ENCODE measurements at regions not wholly inside any gene's neighbourhood (a gene's known extent, or its start where the extent isn't known, plus 50 kb on each side); places are given as distances from the start of the nearest gene placed in this dataset.
"Not testable (repeated sequence)": the region's sequence is repeated elsewhere in the genome, so short reads cannot be mapped to it uniquely, and the experiment has no call there.

DNA sequence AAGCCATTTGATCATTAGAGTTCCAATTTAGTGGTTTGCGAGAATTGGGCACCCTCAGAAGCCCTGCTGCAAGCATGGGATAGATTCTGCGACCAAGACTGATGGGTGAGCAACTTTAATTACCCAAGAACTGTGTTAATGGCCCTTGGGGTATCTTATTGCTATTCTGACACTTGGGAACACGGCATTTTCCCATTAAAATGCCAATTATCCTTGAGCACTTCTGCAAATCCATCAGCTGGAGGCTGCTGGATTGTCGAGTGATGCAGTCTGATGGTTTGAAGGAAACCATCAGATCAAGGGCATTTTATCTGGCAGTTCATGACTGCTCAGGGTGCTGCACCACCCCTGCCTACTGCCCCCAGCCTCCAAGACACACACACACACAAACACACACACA is 183.6 kb upstream of the PROK2 start:
- DNase-seq (ENCODE audit: low spot score): no peak

DNA sequence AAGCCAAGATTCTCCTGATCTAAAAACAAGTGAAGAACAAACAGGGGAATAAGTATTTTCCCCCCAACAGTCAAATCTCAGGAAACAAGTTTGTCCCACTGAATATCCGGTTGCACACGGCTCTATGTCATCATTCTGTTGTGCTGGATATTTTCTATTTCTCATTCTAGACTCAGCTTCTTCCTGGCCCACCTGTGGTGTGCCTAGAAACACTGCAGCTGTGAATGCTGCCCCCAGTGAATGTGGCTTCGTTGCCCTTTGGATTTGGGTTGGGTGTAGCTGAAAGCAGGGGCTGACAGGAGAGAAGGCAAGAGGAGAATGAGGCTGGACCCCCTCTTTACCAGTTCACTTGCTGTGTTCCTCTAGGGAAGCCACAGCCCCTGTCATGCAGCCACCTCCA is 181.2 kb upstream of the PROK2 start:
- DNase-seq (ENCODE audit: low spot score): no peak

DNA sequence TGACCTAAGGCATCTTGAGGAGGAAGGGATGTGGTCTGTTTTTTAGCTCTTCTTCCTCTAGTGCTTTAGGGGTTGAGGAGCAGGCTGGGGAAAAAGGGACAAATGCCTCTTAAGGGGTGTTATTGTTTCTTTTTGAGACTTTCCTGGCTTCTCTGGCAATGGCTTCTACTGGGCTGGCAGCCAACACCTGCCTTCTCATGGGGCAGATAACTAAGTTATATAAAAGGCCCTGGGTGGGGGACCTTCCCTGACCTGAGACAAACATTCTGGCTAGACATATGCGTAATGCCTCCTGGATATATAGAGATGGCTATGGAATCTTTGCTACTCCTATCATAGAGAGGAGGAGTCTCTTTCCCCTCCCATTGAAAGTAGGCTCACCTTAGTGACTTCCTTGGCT is 179.2 kb upstream of the PROK2 start:
- DNase-seq (ENCODE audit: low spot score): no peak

DNA sequence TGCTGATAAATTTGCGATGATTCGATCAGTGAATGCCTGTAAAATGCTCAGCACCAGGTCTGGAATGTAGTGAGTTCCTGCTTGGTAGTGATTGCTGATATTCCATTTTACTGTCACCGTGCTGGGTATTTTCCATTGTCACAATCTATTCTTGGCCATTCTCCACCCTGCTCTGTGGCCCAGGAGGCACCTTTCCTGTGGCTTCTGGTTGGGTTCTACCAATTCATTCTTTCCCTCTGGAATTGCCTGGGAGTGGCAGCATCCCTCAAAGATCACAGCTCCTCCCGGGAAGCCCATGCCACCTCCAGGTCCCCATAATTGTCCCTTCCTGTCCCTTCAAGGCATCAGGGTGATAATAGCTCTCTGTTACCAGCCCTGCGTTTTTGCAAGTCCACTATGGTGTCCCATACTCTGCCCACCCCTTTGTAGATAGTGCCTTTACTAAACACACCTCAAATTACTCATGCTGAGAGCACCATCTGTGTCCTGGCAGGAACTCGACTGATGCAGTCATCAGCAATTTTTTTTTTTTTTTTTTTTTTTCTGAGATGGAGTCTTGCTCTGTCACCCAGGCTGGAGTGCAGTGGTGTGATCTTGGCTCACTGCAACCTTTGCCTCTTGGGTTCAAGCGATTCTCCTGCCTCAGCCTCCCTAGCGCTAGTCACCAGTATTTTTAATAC is 177.8 kb upstream of the PROK2 start:
- DNase-seq (ENCODE audit: low spot score): no peak

DNA sequence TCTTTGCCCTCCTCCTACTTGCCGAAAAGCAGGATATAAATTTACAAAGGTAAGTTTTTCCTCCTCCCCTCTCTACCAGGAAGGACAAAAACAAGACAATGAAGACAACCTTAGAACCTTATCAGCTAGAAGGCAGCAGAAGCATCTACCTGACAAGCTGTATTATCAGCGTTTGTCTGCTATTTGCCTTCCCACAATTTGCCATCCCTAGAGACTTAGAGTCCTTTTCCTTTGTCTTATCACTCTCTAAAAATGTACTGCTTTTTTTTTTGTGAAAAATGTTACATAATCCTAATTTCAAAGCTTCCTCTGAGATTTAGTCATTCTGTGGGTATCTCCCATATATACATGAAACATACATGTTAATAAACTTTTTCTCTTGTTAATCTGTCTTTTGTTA is 176.9 kb upstream of the PROK2 start:
- DNase-seq (ENCODE audit: low spot score): no peak

DNA sequence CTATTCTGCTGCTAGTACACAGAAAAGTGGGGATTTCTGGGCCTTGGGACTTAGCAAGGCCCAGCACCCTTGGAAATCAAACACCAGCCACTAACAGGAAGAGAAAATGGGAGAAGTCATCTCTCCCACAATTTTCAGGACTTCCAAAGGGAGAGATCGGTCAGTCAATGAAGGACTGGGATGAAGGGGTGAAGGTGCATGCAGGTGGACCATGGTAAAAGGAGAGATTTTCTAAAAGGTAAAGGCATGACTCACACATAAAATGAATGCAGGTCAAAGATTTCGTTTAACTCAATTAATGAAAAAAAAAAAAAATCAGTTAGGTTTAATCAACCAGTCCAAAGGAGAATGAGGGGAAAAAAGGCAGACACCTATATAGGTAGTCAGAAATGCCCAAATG is 176.4 kb upstream of the PROK2 start:
- no peak for DNase-seq (ENCODE audit: low spot score)

DNA sequence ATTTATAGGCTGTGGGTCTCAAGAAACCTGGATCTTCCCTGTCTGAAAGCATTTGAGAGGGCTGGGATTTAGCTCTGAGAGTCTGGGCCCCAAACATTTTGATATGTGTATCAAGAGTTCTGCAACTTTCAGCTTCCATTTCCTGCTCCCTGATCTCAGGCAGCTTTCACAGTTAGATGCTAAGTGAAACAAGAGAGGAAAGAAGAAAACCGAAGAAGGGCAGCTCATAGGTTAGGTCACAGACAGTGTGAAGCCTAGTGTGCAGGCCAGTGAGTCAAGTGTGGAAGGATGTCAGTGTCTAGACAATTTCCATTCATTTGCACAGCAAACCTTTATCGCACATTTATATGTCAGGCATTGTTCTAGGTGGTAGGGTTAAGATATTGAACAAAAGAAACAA is 173.6 kb upstream of the PROK2 start:
- no peak for DNase-seq (ENCODE audit: low spot score)

DNA sequence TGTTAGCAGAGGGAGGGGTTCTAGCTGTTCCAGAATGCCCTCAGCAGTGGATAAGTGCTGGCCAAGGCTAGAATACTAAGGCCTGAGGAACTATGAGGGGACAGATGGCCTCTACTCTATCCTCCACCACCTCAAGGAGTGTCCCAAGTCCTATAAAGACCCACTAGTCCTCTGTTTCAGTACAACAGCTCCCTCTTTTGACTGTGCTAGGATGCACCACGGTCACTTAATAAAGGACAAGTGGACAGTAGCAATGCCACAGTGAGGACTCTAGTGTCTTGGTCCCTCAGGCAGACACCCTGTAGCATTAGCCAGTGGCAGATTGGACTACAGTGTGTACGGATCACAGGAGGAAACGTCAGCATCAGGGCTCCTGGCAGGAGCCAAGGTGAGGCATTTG is 171.8 kb upstream of the PROK2 start:
- DNase-seq (ENCODE audit: low spot score): peak; percentile 36

DNA sequence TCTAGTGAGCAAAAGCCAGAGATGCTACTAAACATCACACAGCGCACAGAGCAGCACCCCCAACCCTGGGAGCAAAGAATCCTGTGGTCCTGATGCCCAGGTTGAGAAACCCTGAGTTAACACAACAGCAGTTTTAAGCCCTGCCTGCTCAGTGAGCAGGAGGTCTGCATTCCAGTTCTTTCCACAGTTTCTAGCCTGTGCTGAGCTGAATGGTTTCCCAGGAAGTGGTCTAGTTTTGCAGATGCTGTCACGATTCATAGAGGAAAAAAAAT is 171.1 kb upstream of the PROK2 start:
- DNase-seq (ENCODE audit: low spot score): no peak

DNA sequence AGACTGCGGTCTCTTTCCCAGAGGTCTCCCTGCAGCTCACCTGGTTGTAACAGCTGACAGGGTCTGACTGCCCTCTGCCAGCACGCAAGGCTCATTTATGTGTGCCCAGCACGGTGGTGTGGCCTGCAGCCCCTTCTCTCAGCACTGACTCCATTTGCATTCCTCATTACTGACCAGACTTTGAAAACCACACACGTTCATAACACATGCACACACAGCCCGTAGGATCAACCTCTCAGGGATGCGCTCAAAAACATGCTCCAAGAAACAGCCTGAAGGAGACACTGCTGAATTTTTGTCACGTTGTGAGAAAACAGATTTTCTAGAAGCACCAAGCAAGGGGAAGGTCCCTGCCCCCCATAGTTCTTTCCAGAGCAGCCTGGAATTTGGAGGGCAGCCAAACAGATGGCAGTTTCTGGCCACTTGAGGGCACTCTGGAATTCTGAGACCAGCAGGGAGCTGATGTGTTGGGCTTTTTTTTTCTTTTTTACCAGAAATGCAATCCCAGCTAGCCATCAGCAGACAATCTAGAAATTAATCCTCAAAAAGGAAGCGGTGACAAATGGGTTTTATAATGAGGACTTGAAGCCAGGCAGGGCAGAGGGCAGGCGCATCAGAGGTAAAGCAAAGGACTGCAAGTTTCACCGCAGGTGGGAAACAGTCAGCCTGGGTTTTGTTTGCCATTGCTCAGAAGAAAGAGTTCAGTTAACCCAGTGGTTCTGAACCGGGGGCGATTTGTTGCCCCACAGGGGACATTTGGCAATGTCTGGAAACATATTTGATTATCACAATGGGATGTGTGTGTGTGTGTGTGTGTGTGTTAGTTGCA is 170.5 kb upstream of the PROK2 start:
- DNase-seq (ENCODE audit: low spot score): peak; percentile 92

DNA sequence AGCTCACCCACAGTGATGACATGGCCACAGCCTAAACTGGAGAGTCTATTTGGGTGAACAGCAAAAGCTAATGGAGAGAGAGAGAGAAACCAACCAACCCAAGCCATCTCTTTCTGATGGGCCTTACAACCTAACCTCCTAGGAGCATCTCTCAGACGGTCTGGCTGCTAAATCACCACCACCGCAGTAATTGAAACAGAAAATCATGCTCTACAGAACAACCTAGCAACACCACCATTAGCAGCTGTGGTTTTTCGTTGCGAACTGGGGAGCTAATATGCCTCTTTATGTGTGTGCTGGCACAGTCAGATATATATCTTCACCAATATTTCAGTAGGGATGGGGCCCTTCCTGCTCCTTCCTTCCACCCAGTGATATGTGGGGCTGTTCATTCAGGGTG is 166.9 kb upstream of the PROK2 start:
- DNase-seq (ENCODE audit: low spot score): no peak

DNA sequence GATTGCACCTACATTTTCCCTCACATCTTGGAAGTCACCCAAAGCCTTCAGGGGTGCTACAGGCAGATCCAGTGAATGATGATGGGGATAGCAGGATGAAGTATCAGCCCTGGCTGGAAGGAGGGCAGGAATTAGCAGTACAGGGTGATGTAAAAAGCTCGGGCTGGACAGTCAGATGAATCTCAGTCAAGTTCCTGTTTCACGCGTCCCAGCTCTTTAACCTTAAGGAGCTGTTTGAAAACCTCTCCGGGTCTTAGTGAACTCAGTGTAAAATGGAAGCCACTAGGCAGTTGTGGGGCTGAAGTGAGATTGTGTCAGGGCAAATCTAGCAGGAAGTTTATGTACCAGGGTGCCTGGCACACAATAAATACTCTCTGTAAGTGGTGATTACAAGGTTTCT is 166.4 kb upstream of the PROK2 start:
- DNase-seq (ENCODE audit: low spot score): no peak

DNA sequence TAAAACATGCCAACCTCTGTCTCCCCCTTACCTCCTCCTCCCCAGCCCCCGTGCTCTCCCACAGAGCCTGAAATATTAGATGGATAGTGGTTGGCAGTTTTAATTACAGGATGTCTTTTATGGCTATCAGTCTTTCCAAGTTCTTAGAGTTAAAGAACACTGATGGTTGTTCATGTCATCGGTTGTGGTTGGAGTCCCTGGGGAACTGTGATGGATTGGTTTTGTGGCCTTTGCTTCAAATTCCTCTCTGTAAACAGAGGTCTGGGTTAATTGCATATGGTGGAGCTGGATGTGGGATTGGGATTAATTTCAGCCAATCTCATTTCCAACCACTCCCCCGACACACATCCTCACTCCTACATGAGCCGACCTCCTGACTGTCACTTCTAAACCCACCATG is 164.5 kb upstream of the PROK2 start:
- DNase-seq (ENCODE audit: low spot score): no peak

DNA sequence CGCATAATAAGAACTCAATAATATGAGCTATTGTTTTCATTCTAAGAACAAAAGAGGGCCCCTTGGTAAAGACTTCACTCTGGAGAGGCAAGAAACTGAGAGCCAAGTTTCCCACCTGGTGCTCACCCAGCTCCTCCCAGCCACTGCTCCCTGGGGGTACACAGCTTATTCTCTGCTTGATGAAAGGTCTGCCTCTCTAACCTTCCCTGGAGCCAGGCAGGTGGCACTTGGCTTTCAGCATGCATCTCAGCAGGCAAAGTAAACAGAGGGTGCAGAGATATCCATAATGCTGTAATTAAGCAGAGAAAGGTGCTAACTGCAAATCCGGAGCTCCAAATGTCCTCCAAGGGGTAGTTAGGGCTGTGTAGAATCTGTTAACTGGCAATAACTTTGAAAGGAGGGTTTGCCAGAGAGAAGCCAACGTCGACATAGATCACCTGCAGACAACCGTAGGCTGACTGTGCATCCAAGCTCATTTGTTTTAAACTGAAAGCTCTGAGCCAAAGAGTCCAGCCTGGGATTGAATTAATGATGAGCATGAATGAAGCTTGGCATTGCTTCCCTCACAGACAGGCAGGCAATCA is 159.6 kb upstream of the PROK2 start:
- DNase-seq (ENCODE audit: low spot score): no peak

DNA sequence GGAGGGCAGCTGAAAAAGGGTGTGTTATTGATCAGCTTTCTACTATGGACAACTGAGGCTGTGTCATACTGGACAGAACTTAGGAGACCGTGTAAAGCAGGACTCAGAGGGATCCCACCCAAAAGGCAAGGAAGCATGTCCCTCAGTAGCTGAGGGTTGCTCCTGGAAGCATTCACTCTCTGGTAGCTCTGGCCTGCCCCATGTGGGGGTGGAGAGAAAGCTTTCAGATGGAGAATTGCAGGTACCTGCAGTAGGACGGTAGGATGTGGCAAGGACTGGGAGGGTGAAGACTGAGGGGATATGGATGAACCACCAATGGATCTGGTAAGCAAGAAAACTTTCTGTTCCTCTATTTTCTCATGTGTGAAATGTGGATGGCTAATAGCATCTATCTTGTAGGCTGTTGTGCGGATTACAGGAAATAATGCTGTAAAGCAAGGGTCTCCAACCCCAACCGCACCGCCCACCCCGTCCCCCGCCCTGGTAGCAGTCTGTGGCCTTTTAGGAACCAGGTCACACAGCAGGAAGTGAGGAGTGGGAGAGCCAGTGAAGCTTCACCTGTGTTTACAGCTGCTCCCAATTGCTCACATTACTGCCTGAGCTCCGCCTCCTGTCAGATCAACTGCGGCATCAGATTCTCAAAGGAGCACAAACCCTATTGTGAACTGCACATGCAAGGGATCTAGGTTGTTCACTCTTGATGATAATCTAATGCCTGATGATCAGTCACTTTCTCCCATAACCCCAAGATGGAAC is 157.7 kb upstream of the PROK2 start:
- DNase-seq (ENCODE audit: low spot score): no peak

DNA sequence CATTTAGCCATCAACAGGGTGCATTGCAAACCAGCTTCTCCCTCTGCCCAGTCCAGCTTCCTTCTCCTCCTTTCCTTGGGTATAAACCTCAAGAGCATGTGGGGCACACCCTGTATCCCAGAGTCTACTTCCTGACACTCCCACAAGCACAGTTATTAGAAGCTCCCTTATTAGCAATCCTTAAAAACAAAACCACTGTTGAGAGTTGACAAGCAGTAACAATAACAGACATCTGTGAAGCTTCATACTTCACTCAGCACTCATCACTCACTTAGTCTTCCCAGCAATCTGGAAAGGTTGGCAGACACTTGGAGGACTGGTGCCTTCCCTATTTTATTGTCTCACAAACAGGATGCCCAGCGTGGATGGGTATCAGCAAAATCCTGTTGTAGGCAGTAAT is 155.5 kb upstream of the PROK2 start:
- no peak for DNase-seq (ENCODE audit: low spot score)

DNA sequence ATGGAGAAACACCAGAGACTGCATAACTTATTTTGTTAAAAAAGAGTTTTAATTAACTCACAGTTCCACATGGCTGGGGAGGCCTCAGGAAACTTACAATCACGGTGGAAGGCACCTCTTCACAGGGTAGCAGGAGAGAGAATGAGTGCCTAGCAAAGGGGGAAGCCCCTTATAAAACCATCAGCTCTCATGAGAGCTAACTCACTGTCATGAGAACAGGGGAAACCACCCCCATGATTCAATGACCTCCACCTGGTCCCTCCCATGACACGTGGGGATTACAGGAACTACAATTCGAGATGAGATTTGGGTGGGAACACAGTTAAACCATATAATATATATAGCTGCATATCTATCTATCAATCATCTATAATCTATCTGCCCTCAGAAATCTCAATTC is 153.1 kb upstream of the PROK2 start:
- not testable (repeated sequence) for DNase-seq (ENCODE audit: low spot score)

DNA sequence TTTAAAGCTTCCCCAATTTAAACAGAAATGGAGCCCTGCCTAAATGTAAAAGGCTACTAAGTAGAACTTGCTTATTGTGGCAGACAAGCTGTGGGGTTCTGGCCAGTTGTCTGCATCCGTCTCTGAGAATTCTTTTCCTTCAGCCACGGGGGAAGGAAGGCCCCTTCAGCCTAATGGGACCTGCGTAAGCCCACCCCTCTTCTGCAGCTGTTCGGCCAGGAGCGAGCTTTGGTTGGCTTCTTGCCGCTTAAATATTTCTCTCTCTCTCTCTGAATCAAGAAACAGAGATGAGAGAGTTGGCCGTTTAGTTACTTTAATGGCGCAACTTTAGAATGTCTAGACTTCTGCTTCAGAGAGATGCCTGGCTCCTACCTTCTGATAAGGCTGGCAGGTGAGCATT is 151.7 kb upstream of the PROK2 start:
- DNase-seq (ENCODE audit: low spot score): no peak

DNA sequence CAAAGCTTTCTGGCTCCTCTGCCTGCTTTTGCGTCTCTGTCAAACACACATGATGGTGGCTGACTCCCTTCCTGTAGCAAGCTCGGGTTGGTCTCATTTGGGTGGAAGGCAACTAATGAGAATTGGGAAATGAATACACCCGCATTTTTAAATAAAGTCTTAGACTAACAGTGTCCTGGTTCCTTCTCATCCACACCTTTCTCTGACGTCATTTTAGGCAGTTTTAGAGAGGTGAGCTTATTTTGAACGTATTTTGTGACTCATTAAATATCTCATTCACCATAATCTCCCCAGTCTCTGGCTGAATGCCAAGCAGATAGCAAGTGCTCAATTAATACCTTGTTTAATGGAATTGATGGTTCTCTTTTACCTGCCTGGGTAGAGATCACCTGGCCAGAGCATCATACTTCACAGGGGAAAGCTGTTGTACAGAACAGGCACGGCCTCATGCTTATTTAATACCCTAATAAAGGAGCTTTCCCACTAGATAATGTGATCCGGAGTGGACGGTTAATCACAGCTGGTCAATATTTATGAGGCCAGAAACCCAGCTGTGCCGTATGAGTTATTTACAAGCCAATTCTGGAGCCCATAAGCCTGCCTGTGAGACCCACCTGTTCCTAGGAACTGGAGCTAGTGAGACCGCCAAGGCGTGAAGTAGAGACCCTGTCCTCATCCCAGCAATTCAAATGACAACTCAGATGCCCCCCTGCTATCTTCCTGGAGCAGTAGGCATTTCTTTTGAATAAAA is 149.7 kb upstream of the PROK2 start:
- no peak for DNase-seq (ENCODE audit: low spot score)

DNA sequence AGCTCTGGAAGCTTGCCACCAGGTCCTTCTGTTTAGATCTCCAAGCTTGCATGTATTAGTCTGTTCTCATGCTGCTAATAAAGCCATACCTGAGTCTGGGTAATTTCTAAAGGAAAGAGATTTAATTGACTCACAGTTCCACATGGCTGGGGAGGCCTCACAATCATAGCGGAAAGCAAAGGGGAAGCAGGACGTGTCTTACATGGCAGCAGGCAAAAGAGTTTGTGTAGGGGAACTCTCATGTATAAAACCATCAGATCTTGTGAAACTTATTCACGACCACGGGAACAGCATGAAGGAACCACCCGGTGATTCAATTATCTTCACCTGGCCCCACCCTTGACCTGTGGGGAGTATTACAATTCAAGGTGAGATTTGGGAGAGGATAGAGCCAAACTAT is 147.0 kb upstream of the PROK2 start:
- DNase-seq (ENCODE audit: low spot score): no peak

DNA sequence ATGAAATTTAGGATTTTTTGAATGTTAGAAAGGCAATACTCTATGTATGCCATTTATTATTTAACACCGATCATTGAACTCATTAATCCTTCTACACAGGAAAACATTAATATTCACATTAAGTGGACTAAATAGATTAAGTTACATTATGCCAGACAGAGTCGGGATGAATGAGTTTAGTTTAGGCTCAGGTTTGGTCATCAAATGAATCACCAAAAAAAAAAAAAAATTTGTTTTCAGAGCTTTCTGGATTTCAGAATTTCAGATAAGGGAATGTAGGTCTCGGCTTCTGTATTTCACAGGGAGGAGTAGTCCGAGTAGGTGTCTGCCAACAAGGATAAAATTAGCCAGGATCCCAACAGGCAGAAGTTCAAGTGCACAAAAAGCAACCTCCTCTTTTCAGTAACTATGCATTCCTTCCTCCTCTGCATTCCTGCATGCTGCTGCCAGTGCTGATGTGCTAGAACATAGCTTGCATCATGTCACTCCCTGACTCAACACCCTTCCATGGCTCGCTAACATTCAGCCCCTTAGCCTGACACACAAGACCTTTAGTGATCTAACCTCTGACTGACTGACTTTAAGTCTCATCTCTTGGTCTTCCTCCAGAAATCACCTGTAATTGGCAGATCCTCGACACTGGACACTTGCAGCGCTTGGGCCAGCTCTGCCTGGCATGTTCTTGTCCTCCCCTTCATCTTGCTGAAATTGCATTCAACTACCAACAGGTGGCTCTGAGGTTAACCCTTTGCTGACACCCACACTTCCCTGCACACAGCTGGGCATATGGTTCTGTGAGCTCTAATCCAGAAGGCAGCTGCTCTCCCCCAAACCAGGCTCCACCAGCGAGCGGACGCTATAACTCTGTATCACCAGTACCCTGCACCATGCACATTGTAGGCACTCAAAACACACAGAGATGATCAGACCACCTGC is 145.4 kb upstream of the PROK2 start:
- DNase-seq (ENCODE audit: low spot score): no peak

Measured in pons (tissue), 1 donor.